HG03066 (cell line): ENCODE measurements at regions not wholly inside any gene's neighbourhood (a gene's known extent, or its start where the extent isn't known, plus 50 kb on each side); places are given as distances from the start of the nearest gene placed in this dataset.

ENCODE experiments used
- ATAC-seq: cut with Tn5 transposase; IDR thresholded peaks from one replicate; pipeline ENCODE4 v1.9.1; 2021; ENCODE audit warnings: low read depth; ENCODE audit not compliant: unreplicated experiment

GRCh38 chrX:39203427-39203826 lies 402.2 kb downstream of the MID1IP1 start:
- ATAC-seq, result no peak

GRCh38 chrX:39204353-39204752 lies 403.1 kb downstream of the MID1IP1 start:
- peak; percentile 33 for ATAC-seq

DNA sequence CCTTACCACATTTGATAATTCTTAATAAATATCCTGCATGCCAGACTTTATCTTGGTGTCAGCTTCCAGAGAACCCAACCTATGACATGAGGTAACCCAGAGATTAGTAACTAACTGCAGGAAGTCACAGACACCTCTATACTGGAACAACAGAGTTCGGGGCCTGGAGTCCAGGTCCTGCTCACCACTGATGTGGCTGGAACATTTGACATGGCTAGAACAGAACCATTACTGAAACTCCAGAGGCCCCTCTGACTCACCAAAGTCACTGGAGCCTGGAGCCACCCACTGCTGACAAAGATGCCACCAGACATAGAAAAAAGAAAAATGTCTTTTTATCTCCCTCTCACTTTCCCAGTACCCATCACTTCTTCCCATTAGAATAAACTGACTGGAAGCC lies 403.7 kb downstream of the MID1IP1 start:
- peak; percentile 81 for ATAC-seq

DNA sequence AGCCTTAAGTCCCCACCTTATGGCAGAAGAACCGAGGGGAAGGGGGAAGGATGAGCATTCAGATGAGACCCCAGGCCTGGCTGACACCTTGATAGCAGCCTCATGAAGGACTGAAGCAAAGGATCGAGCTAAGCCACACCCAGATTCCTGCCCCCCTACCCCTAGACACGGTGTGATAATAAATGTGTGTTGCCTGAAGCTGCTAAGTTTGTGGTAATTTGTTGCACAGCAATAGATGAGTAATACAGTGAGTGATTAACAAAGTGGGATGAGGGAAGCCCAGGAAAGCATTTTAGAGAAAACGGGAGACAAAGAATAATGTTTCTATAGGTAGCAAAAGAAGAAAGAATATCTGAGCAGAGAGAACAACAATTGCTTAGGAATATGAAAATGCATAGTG lies 404.2 kb downstream of the MID1IP1 start:
- ATAC-seq, result no peak

- ATAC-seq, result no peak
Observed at GRCh38 chrX:39206399-39207145, 405.3 kb downstream of the MID1IP1 start.

GRCh38 chrX:39211501-39211900 lies 410.2 kb downstream of the MID1IP1 start:
- ATAC-seq, result no peak

GRCh38 chrX:39212456-39212855 lies 411.2 kb downstream of the MID1IP1 start:
- ATAC-seq, result no peak

- ATAC-seq, result no peak
Observed at GRCh38 chrX:39214387-39215126, 413.3 kb downstream of the MID1IP1 start.

GRCh38 chrX:39220952-39221351 lies 419.7 kb downstream of the MID1IP1 start:
- no peak for ATAC-seq

DNA sequence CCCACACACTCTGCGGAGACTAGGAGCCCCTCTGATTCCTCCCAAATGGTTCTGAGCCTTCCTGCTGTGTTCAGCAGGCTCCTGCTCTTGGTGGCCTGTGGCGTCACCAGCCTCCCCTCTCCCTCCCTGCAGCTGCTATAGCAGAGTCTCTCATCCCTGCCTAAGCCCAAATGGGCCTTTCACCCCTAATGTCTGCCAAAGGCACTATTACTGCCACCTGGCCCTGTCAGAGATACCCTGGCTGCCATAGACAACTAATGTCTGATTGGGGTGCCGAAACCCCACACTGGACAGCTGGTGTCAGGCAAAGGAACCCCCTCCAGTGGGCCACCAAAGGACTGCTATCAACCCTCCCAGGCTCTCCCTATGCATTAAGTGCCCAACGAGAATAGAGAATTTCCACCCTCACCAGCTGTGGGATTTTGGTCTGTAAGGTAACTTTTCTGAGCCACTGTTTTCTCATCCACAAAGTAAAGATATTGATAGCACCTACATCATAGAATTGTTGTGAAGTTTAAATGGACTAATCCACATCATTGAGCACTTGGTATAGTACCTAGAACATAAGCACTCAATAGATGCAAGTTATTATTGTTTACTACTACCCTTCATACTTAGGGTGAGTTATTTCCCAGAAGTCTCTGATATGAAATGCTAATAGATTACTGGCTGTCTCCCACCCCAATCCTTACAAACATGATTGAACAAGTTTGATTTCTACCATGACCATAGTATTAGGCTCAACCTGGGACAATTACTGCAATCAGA lies 421.3 kb downstream of the MID1IP1 start:
- ATAC-seq, result no peak

GRCh38 chrX:39226251-39226650 lies 425.0 kb downstream of the MID1IP1 start:
- no peak for ATAC-seq

DNA sequence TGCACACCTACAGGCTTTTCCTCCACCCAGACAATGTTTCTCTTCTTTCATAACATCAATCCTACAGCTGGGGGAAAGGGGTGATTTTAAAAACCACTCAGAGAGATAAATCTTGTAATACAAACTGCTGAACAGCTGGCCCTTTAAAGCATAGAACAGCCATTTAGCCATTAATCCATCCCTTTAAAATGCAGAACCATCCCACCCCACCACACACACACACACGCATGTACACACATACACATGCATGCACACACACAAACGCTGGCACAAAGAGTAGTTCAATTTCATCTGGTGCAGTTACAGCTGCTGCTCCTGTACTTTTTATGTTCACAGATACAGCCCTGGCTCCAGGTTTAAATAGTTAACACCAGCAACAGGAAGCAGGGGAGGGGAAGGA lies 426.1 kb downstream of the MID1IP1 start:
- no peak for ATAC-seq

DNA sequence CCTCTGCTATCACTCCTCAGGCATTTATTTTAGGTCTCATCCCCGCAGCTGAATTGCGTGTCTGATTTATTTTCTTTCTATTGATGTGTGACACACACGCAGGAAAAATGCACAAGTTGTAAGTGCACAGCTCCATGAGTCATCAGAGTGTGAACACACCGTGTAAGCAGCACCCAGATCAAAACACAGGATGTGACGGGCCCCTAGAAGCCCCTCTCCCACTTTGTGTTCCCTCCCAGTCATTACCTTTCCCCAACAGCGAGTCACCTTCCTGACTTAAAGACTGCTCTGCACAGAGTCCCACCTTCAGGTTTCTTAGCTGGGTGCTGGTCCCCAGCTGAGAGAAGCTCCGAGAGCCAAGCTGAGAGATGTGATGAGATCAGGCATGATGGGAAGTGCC lies 436.7 kb downstream of the MID1IP1 start:
- ATAC-seq, result no peak

- no peak for ATAC-seq
Observed at GRCh38 chrX:39242187-39242586, 440.9 kb downstream of the MID1IP1 start.

DNA sequence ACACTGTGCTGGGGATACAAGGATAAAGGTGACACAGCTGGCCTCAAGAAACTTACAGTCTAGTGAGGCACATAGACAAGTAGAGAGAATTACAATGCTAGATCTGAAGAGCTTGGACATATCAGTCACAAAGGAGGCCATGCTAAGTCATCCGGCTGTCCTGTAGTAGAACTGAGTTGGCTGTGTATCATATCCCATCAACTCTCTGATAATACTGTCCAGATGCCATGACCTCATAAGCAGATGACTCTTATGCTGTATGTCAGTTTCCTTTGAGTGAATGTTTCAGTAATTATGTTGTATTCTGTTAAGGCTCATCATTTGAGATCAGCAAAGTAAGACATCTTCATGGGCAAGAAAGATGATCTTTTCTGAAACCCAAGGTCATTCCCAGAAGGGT lies 442.9 kb downstream of the MID1IP1 start:
- ATAC-seq, result no peak

DNA sequence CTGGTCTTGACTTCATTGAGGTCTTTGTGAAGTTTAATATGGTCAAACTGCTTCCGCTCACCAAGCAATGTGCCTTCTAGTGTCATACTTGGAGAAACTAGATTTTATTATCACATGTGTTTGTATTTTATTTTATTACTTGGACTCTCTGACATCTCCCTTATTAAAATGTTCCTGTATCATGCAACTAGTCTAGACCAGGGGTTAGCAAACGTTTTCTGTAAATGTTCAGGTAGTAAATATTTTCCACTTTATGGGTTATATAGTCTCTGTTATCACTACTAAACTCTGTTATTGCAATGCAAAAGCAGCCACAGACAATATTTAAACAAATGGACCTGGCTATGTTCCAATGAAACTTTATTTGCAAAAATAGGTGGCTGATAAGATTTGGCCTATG lies 443.8 kb downstream of the MID1IP1 start:
- ATAC-seq, result no peak

GRCh38 chrX:39247536-39247935 lies 446.3 kb downstream of the MID1IP1 start:
- no peak for ATAC-seq

- ATAC-seq, result no peak
Observed at GRCh38 chrX:39248330-39248729, 447.1 kb downstream of the MID1IP1 start.

DNA sequence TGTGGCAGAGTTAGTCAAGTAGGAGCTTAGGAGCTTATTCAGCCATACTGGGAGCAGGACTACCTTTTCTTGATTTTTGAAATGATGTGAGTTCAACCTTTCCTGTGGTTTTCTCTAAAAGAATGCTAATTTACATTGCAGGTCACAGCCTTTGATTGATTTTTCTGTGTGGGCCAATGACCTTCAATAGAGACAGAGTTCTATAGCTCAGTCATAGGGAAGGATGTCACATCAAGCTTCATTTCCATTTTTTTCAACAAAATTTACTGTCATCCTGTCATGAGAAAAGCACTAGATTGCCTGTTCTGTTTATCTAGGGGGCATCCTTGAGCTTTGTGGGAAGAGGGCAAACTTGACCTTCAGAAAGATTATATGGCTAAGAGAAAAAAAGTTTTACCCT lies 448.7 kb downstream of the MID1IP1 start:
- ATAC-seq, result no peak

GRCh38 chrX:39251995-39252394 lies 450.7 kb downstream of the MID1IP1 start:
- ATAC-seq, result no peak

DNA sequence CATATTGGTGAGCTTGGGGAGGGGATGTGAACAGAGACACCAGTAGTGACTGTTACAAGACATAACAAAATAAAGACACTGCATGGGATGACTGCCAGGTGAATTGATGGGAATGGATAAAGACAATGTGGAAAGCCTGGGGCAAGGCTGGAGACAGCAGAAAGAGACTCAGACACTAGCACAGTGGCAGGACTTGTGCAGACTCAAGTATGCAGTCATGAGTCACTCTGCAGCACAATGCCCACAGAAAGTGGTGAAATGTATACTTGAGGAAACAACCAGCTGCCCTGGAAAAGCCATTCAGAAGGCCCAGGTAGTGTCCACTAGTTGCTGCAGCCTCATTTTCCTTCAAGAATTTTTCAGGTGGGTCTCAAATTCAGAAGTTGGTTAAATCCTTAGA lies 452.3 kb downstream of the MID1IP1 start:
- ATAC-seq, result no peak
